ENCODE measurements at regions not wholly inside any gene's neighbourhood (a gene's known extent, or its start where the extent isn't known, plus 50 kb on each side); places are given as distances from the start of the nearest gene placed in this dataset.

DNA sequence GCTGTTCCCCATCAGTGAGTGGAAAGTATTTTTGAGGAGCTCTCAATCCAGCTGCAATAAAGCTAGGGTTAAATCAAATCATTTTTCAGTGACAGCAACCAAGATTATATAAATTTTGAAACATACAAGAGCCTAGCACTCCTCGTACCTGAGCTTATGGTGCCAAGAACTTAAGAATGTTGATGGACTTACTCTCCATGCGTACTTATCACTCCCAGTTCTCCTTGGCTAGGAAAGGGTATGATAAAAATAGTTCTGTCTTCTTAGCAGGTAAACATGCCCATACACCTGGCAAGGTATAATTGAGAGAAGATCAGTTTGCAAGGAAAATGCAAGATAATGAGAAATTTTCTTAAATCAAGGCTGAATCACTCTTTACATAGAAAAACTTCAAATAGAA, 64.5 kb upstream of the SEMA6D start:
- no peak for DNase-seq (ENCODE audit: low read depth in 1 of 2, low spot score in 1 of 2)

DNA sequence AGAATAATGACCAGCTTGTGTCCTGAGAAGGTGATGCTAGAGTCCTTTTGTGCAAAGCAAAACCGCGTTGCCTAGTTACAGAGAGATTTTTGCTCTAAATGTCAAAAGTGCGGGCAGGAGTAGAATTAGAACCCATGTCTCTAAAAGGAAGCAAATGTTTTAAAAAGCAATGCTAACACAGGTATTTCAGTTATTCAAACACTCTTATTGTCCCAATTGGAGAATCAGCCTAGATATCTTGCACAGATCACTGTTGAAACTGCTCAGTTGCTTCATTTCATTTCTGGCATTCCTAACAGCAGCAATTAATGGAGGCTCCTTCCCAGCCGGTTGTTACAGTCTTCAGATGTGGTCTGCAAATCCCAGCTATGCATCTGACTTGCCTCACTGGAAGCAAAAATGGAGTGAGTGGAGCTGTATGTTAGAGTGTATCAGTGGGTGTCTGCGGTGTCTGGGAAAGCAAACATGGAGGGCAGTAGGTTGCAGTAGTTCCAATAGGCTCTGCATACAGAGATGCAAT, 55.6 kb upstream of the SEMA6D start:
- DNase-seq (ENCODE audit: low read depth in 1 of 2, low spot score in 1 of 2) = no peak

DNA sequence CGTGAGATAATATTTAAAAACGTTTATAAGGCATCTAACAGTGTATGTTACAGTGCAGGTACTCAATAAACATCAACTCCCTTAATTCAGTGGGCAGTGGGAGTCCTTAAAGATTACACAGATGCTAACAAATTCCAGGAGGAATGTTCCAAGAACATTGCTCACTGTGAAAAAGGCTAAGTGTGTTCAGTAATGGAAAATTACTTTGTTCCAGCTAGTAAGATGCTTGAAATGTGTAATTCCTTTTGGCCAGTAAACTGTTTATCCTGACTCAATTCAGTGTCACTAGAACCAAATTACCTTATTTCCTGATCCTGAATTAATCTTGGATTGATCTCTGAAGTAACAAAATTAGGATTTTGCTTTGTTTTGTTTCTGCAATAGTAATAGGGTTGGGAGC, 54.2 kb upstream of the SEMA6D start:
- no peak for DNase-seq (ENCODE audit: low read depth in 1 of 2, low spot score in 1 of 2)
